ENCODE measurements at regions not wholly inside any gene's neighbourhood (a gene's known extent, or its start where the extent isn't known, plus 50 kb on each side); places are given as distances from the start of the nearest gene placed in this dataset.

DNA sequence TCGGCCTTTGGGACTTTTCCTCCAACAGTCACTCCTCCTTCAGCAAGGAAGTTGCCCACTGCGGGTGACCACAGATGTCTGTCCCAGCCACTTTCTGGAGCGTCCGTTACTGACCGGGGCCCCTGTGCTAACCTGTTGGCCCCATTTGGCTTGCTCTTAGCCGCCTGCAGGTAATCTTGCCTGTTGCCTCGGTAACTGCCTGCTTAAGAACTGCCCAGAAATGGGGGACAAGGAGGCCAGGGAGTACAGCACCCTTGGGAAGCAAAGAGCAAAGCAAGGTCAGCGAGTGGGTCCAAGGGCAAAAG lies 338.8 kb upstream of the SFSWAP start:
- no peak for DNase-seq (ENCODE audit: low read depth)
- CTCF ChIA-PET: no interaction called here
- H3K4me3 ChIP-seq (ENCODE audit: low read depth, low read length): no peak overlapping the region
- POLR2A ChIA-PET: no interaction called here
- no peaks in the 10 kb centered on the region for H3K36me3 ChIP-seq (ENCODE audit: control insufficient read depth, insufficient read depth, low read length)
- H3K27me3 ChIP-seq (ENCODE audit: control insufficient read depth, insufficient read depth, low read length): no peaks in the 10 kb centered on the region
- TF ChIP-seq, protein P1, sequence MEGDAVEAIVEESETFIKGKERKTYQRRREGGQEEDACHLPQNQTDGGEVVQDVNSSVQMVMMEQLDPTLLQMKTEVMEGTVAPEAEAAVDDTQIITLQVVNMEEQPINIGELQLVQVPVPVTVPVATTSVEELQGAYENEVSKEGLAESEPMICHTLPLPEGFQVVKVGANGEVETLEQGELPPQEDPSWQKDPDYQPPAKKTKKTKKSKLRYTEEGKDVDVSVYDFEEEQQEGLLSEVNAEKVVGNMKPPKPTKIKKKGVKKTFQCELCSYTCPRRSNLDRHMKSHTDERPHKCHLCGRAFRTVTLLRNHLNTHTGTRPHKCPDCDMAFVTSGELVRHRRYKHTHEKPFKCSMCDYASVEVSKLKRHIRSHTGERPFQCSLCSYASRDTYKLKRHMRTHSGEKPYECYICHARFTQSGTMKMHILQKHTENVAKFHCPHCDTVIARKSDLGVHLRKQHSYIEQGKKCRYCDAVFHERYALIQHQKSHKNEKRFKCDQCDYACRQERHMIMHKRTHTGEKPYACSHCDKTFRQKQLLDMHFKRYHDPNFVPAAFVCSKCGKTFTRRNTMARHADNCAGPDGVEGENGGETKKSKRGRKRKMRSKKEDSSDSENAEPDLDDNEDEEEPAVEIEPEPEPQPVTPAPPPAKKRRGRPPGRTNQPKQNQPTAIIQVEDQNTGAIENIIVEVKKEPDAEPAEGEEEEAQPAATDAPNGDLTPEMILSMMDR (IDR thresholded peaks at IDR 0.05; ENCODE audit: insufficient read depth, low read depth, low read length): no peak

DNA sequence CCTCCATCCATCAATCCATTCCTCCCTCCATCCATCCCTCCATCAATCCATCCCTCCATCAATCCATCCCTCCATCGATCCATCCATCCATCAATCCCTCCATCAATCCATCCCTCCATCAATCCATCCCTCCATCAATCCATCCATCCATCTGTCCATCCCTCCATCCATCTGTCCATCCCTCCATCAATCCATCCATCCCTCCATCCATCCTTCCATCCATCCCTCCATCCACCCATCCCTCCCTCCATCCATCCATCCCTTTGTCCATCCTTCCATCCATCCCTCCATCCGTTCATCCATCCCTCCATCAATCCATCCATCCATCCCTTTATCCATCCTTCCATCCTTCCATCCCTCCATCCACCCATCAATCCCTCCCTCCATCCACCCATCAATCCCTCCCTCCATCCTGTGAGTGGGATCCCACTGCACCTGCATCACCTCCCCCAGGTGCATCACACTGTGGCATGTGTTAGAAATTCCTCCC lies 338.1 kb upstream of the SFSWAP start:
- TF ChIP-seq, protein P1 (IDR thresholded peaks at IDR 0.05; ENCODE audit: insufficient read depth, low read depth, low read length): no peak
- CTCF ChIA-PET: no interaction called here
- POLR2A ChIA-PET: no interaction called here
- Histone ChIP-seq H3K27me3 (ENCODE audit: control insufficient read depth, insufficient read depth, low read length) (no peaks in the 10 kb centered on the region), H3K36me3 (ENCODE audit: control insufficient read depth, insufficient read depth, low read length) (no peaks in the 10 kb centered on the region), H3K4me3 (ENCODE audit: low read depth, low read length) (no peak overlapping the region)
- DNase-seq (ENCODE audit: low read depth): no peak

DNA sequence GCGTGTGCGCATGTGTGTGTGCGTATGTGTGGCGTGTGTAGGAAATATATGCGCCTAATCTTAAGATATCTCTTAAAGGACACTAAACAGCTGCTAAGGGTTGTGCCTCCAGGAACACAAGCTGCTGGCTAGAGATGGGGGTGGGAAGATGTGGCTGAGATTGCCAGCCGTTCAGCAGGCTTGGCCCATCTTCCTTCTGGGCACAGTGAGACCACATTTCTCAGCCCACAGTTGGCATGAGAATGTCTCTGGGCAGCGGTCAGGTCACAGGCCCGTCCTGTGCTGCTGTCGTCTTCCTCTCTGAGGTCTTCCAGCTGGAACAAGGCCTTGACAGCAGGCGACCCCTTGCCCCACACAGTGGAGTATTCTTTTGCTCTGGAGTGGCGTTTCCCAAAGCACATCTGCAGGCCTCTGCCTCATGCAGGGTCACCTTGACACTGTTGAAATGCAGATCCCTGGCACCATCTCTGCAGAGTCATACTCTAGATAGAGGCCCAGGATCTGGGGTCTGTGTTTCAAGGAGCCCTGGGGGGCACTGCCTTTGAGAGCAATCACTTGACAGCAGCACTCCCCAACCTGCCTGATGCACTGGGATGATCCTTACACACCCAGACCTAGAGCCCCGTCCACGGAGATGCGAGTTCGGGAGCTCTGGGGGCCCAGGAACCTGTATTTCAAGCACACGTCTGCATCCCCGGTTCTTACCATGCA lies 335.5 kb upstream of the SFSWAP start:
- CTCF ChIA-PET: no interaction called here
- no peaks in the 10 kb centered on the region for H3K27me3 ChIP-seq (ENCODE audit: control insufficient read depth, insufficient read depth, low read length)
- H3K4me3 ChIP-seq (ENCODE audit: low read depth, low read length): no peak overlapping the region
- no peaks in the 10 kb centered on the region for H3K36me3 ChIP-seq (ENCODE audit: control insufficient read depth, insufficient read depth, low read length)
- POLR2A ChIA-PET: no interaction called here
- DNase-seq (ENCODE audit: low read depth): no peak
- TF ChIP-seq, protein P1 (IDR thresholded peaks at IDR 0.05; ENCODE audit: insufficient read depth, low read depth, low read length): no peak

DNA sequence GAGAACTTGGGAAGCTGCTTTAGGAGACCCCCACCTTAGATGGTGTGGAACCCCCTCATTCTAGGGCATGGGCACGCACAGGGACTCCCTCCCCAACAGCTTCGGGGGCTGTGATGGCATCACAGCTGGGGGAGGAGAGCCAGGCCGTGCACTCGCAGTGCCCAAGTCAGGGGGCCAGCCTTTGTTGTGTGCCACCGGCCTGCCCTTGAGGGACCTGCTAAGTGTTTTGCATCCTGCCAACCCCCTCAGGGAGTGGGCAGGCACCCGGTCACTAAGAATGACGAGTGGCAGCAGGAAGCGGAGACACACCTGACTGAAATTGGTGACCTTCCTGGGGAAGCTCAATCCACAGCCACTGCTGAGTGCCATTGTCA lies 334.9 kb upstream of the SFSWAP start:
- DNase-seq (ENCODE audit: low read depth): no peak
- TF ChIP-seq, protein P1 (IDR thresholded peaks at IDR 0.05; ENCODE audit: insufficient read depth, low read depth, low read length): no peak
- CTCF ChIA-PET: no interaction called here
- POLR2A ChIA-PET: no interaction called here
- no peaks in the 10 kb centered on the region for H3K36me3 ChIP-seq (ENCODE audit: control insufficient read depth, insufficient read depth, low read length)
- H3K4me3 ChIP-seq (ENCODE audit: low read depth, low read length): no peak overlapping the region
- H3K27me3 ChIP-seq (ENCODE audit: control insufficient read depth, insufficient read depth, low read length): no peaks in the 10 kb centered on the region

DNA sequence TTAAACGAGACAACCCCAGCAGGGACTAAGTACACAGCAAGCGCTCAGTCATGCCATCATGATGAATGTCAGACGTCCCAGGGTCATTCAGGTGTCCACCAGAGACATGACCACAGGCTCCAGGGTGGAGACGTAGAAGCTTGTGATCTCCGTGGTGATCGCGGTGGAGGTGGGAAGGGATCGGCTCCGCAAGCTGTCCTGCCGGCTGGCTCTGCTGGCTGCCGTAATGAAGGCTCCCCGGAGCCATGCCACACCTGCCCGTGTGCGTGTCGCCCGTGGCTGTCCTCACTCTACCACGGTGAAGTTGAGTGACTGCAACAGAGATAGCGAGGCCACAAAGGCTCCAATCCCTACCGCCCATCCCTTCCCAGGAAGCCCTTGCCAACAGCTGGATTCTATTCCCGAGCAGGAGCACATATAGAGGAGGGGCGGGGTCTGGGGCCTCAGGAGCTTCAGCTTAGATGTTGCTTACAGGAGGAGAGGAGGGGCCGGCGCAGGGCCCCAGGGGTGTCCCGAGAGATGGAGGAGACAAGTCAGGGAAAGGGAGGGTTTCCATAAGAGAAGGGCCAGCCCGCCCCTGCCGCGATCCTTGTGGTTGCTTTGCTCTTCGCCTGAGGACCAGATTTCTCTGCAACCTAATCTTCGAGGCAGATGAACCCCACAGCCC lies 332.6 kb upstream of the SFSWAP start:
- CTCF ChIA-PET: no interaction called here
- POLR2A ChIA-PET: no interaction called here
- Histone ChIP-seq H3K27me3 (ENCODE audit: control insufficient read depth, insufficient read depth, low read length) (no peaks in the 10 kb centered on the region), H3K36me3 (ENCODE audit: control insufficient read depth, insufficient read depth, low read length) (no peaks in the 10 kb centered on the region), H3K4me3 (ENCODE audit: low read depth, low read length) (no peak overlapping the region)
- TF ChIP-seq, protein P1 (IDR thresholded peaks at IDR 0.05; ENCODE audit: insufficient read depth, low read depth, low read length): no peak
- no peak for DNase-seq (ENCODE audit: low read depth)
